HG02678 (cell line): ENCODE measurements at regions not wholly inside any gene's neighbourhood (a gene's known extent, or its start where the extent isn't known, plus 50 kb on each side); places are given as distances from the start of the nearest gene placed in this dataset.

Experiments used
- ATAC-seq: cut with Tn5 transposase; IDR thresholded peaks from one replicate; pipeline ENCODE4 v1.9.1; 2021; ENCODE audit warnings: mild to moderate bottlenecking, moderate library complexity; ENCODE audit not compliant: unreplicated experiment

DNA sequence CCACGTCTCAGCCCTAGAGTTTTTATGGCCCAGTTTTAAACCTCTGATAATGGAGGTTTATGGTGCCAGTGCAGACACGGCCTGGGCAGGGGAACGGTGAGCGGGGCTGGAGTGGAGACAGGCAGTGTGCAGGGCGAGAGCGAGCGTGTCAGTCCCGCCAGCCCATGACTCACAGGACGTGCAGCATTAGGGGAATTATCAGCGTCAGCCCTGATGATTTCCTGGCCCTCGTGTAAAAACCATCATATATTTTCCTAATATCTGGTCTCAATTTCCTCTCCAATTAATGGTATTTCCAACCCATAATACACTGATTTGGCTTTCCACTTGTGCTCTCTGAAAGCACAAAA, 104.6 kb upstream of the VSTM2B start:
- no peak for ATAC-seq

DNA sequence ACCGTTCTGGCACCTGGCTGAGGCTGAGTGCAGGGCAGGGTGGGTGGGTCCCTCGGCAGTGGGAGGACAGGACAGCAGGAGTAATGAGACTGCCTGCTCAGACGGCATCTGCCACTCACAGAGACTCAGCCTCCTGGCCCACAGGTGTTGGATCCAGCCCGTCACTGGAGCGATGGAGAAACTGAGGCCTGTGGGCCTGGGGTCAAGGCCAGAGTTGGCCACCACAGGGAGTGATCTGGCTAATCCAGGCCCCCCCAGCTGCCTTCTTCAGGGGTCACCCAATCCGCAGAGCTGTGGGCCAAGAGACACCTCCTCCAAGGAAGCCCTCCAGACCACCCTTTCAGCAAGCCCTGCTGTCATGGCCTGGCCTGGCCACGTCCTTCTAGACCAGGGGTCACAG, 103.7 kb upstream of the VSTM2B start:
- no peak for ATAC-seq

DNA sequence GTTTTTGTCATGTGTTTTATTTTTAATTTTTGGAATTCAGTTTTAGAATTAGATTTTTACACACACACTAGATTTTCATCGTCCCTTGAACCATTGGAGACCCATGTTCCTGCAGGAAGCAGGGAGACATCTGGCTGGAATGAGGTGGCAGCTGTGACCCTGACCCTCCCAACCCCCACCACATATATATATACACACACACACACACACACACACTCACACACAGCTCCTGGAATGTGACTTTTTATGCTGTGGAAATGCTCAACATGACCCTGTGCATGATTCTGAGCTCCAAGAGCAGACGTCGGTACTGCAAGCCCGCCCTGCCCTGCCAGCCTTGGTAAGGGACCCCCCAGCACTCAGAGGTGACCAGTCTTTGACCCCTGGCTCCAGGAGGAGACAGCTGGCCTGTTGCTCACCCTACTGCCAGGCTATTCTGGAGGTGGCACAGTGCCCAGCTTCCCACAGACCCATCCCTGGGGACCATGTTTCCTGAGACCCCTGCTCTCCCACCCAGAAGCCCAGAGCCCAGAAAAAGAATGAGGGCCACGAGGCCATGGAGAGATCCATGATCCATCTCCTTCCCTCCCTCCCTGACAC, 103.2 kb upstream of the VSTM2B start:
- no peak for ATAC-seq

DNA sequence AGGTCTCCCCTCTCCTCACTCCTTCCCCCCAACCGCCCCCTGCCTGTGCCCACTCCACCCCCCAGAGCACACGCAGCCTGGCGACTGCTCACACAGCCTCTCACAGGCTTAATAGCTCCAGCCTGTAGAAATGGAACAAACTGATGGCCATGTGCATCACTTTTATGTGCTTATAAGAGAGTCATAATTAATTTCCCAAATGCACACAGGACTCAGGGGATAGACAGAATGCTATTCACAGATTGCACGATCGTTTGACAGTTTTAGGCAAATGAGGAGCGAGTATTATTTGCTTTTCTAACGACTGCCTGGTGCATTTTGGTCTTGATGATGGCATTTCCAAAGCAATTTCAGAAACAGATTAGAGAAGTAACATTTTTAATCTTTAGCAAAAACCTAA, 97.7 kb upstream of the VSTM2B start:
- no peak for ATAC-seq

DNA sequence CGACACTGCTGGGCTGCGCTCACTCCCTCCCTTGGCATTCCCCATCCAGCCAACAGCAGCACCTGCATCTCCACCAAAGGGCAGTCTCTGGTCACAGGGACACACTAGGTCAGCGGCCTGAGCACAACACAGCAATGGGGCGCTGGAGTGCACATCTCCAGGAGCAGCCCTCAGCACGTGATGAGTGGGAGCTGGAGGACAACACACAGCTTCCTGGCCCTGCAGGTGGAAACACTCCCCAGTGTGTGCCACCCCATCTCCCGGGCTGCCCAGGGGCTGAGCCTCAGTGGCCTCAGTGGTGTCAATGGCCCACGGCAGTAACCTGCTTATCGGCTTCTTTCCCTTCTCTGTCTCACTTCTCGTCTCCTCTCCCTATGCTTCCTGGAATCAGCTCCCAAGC, 96.8 kb upstream of the VSTM2B start:
- ATAC-seq, result no peak

DNA sequence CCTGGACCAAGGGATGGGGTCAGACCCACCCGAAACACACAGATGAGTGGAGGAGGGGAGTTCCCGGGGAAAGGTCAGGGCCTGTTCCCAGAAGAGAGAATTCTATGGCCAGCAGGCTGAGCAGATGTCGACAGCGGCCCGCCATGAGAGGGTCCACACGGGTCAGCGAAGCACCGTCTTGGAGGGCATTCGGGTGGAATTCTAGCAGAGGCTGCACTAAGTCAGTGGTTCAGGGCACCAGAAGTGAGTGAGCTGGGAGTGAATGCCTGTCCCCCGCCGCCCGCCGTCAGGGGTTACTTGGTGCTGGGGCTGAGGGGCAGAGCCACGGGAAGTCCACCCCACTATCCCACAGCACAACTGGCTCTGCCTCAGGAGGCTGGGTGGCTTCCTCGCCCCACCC, 96.2 kb upstream of the VSTM2B start:
- ATAC-seq, result no peak

DNA sequence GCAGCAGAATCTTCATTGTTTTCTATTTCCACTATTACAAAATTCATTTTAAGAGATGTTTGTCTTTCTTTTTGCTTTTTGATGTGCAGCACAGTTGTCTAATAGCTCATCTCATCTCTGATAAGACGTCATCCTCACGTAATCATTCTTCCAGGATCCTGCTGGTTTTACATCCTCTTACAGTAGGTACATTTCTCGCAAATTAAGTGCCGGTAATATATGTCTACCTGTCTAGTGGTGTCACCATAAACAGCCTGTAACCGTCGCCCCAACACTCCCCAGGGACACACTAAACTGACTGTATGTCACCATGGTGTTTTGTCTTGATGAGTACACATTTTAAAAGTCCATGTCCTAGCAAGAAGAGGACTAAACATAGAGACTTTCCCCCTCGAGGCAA, 94.5 kb upstream of the VSTM2B start:
- no peak for ATAC-seq

DNA sequence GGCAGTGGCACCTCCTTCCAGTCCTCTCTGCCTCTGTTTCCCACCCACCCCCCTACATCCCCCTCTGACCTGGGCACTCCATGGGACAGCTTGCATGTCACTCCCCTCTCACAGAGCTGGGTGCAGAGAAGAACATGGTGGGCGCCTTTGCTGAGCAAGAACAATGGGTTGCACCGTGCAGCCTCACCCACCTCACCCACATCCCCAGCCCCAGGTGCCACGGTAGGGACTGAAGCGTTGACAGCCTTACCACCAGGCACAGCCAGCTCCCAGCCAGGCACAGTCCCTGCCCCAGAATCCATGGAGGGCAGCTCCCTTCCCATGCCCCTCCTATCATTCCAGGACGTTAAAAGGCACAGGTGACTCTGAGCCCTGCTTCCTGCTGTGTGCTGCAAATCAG, 93.1 kb upstream of the VSTM2B start:
- no peak for ATAC-seq

DNA sequence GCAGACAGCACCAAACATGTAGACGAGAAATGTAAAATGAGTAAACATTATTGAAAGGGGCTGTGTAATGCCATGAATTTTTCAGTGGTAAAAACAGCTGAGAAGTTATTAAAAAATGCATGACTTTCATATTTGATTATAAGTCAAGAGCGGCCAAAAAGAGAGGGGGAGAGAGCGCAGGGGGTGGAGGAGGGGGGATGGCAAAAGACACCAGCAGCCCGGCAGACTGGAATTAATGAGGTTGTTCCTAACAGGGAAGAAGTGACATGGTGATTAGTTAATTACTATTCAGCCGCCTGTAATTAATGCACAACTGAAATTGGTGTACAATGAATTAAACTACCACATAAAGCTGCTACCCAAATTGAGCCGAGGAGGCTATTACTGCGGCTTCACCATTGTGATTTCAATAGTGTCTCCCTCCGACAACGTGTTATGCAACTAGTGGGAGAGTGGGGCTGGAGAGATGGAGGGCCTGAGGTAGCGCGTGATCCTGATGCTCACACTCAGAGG, 89.1 kb upstream of the VSTM2B start:
- no peak for ATAC-seq

DNA sequence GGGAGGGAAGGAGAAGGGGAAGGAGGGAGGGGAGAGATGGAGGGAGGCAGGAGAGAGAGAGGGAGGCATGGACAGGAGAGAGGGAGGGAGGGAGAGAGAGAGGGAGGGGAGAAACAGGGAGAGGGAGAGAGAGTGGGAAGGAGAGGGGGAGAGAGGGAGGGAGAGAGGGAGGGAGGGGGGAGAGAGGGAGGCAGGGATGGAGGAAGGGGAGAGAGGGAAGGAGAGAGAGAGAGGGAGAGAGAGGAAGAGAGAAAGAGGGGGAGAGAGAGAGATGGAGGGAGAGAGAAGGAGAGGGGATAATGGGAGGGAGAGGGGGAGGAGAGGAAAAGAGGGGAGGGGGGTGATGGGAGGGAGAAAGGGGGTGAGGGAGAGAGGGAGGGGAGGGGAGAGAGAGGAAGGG, 86.8 kb upstream of the VSTM2B start:
- ATAC-seq, result no peak

DNA sequence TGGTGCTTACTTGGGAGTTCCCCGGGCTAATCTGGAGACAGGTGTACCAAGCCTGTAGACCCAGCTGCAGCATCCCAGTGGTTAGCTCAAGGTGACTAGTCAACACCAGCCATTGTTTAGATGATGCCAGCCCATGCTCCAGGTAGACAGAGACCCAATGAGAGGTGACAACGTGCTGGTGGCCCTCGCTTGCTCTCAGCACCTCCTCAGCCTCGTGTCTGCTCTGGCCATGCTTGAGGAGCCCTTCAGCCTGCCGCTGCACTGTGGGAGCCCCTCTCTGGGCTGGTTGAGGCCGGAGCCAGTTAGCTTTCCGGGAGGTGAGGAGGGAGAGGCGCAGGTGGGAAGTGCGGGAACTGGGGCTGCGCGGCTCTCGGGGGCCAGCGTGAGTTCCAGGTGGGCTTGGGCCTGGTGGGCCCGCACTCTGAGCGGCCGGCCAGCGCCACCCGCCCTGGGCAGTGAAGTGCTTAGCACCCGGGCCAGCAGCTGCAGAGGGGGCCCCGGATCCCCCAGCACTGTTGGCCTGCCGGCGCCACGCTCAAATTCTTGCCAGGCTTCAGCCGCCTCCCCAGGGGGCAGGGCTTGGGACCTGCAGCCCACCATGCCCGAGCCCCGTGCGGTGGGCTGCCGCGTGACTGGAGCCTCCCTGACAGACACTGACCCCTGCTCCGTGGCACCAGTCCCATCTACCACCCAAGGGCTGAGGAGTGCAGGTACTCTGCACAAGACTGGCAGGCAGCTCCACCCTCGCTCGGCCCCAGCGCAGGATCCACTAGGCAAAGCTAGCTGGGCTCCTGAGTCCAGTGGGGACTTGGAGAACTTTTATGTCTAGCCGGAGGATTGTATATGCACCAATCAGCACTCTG, 85.9 kb upstream of the VSTM2B start:
- no peak for ATAC-seq

DNA sequence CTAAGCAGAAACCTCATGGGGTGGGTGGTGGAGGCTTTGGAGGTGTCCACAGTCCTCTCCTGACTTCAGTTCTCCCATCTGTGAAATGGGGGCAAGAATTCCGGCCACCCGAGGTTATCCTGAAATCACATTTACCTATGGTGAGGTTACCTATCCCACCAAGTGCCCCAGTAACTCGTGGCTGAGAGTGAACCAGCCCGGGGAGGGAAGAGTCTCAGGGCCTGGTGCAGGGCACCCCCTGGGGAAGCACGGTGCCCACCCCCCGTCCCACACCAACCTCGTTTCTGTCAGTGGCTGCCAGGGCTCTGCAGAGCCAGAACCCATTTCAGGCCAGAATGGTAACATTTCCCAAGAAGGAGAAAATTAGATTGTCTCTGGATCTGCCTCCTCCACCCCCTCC, 83.7 kb upstream of the VSTM2B start:
- no peak for ATAC-seq

DNA sequence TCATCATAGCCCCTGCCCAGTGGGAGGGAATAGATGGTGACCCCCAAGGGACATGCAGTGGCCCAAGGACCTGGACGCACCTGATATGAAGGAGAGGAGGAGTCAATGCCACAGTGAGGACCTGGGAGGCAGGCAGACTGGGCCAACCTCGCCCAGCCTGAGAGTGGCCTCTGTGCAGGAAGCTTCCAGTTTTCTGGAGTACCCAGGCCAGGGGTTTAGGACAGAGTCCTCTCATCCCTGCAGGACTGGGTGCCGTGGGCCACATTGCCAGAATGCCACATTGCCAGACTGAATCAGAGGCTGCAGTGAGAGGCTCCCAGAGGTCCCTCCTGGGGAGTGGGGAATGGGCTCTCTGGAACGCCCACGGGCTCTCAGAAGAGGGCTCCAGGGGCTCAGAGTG, 82.9 kb upstream of the VSTM2B start:
- ATAC-seq, result no peak

DNA sequence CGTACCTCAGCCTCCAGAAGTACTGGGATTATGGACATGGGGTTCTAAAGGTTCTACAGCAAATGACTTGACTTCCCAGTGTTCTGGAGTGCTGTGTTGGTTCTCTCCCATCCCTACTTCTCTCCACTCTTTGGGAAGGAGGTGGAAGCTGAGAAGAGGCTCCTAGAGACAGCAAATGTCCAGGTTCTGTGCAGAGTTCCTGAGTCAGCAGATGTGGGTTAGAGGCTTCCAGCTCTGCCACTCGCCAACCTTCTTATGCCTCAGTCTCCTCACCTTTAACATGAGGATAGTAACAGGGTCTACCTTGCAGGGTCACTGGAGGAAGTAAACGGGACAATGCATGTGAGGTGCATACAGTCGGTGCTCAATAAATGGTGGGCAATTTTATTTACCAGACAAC, 80.5 kb upstream of the VSTM2B start:
- ATAC-seq, result no peak

DNA sequence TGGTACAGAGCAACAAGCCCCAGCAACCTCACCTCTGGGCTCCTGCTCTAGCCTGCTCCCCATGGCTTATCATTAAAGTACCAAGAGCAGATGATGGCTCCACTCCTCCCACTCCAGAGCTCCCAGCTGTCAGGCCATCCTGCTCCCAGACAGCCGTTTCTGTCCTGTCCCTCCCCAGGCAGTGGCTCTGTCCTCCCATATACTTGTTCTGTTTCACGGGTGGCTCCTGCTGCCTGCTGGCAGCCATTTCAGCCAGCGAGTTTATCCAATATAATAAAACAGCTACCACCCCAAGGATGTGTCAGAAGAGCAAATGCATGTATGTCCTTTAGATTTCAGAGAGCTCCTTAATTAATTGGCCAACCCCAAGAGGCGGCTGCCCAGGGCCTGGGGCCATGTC, 79.4 kb upstream of the VSTM2B start:
- no peak for ATAC-seq

DNA sequence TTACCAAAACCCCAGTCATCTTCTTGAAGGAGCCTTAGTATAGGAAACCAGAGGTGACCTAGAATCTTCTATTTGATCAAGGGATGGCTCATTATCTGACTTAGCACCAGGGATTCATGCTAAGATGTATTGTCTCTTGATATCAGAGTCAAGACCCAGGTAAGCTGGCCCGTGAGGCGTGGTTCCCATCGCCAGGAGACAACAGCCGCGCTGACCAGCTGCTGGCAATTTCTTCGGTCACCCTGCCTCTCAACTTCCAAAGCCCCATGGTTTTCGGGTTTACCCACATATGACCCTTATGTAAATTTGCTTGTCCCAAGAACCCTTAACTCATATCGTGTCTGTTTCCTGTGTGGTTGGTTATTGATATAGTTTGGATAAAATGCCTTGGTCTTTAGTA, 77.7 kb upstream of the VSTM2B start:
- no peak for ATAC-seq

DNA sequence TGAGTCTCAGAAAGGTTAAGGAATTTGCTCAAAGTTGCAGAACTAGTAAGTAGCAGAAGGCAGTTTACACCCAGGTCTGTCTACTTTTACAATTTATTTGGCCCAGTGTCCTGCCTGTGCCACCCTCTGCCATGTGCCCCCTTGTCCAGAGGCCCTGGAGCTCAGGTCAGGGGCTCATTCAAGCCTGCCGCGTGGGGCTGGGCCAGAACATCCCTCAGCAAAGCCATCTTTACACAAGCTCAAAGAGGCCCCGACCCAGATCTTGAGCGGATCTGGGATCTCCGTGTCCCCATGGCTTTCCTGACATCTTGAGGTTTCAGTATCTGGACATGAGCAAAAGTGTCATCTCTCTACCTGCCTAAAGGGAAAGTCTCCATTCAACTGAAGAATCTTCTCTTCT, 76.4 kb upstream of the VSTM2B start:
- ATAC-seq, result no peak

DNA sequence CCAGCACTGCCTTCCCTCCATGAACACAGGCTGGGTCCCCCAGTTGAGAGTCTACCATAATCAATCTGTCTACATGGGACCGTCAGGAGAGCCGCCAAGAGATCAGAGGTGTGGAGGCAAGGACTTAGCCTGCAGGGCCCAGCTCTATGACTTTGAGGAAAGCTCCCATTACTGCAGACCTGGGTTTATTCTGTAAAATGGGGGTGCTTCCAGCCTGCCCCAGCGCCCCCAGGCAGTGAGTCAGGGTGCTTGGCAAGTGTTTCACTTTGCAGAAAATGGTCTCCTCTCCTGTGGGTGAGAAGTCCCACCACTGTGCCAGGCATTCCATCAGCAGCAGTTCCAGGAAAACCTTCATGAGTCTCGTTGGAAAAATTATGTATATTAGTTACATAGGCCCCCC, 75.5 kb upstream of the VSTM2B start:
- ATAC-seq, result no peak

DNA sequence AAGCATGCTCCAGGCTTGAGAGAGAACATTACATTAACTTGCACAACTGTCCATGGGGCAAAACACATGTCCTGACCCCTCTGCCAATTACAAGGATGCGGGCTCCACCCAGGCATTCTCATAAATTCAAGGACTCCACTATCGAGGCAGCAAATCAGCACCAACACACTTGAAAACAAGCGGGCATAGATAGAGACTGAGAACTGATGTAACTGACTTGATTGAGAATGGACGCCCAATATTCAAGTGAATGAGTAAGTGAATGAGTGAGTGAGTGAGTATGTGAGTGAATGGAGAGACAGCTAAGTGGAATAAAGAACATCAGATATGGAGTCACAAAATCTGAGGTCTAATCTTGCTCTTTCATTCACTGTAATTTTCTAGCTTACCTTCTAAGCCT, 75.0 kb upstream of the VSTM2B start:
- no peak for ATAC-seq

DNA sequence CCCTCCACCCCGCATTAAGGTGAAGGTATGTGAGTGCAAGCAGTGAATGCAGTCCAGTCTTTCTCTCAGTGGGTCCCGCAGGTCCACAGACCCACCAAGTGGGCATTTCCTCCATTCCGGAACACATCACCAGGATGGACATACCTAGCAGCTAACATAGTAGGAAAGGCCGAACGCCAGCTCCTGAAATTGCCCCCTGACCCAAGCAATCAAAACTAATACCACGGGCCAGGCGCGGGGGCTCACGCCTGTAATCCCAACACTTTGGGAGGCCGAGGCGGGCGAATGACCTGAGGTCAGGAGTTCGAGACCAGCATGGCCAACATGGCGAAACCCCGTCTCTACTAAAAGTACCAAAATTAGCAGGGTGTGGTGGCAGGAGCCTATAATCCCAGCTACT, 71.7 kb upstream of the VSTM2B start:
- no peak for ATAC-seq

DNA sequence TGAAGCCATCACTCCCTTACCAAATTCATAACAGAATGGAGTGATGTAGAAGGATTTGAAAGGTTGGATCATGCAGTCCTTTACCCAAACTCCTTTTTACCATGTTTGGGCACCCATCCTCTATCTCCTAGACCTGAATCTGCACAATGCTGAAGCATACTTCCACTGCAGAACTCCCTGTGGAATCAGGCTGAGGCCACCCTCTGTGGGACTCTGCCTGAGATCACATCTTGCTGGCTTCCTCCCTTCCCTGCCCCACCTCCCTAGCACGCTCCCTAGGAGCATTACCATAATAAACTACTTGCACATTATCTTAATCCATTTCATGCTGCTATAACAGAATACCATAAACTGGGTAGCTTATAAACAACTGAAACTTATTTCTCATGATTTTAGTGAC, 68.4 kb upstream of the VSTM2B start:
- no peak for ATAC-seq

DNA sequence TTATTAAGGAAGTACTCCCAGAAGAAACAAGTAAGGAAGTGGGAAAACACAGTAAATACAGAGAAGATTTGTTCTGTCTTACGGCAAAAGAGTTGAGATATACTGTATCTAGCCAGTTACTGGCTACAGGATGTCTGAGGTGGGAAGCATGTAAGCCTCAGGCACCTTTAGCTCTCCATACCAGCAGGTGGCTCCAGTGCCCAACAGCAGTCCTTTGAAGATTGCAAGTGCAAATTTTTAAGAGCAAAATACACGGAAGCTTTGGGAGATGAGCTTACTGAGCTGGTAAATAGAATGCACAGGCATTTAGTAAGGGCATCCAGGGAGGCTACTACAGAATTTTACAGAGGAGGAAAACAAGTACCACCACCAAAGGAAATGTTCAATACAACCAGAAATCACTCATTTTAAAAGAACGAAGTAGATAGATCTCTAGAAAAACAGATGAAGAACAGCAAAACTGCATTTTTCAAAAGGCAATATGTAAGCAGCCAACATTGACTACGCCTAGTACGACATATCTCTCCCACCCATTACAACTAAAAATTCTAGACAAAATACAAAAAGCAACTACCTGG, 57.9 kb upstream of the VSTM2B start:
- no peak for ATAC-seq
